HEK293 (cell line): ENCODE measurements at regions not wholly inside any gene's neighbourhood (a gene's known extent, or its start where the extent isn't known, plus 50 kb on each side); places are given as distances from the start of the nearest gene placed in this dataset.

ENCODE experiments used
- CTCF ChIA-PET: fragments of 350-600 bp; formaldehyde crosslinking; extraction: SDS; loops from one replicate; lab custom pipeline; 2021; ENCODE audit warnings: antibody characterized with exemption; lab: Yijun Ruan, JAX
- POLR2A ChIA-PET: fragments of 300-600 bp; formaldehyde crosslinking; extraction: SDS; loops from one replicate; lab custom pipeline; 2020; ENCODE audit warnings: antibody characterized with exemption, inconsistent platforms; lab: Yijun Ruan, JAX
- H3K27ac ChIP-seq: fragments of 200-500 bp; sonication (Bioruptor generic); 2 replicates; pipeline ENCODE4 v1.5.1; 2014; ENCODE audit warnings: low read depth, low read length, control low read depth, inconsistent platforms; ENCODE audit errors: extremely low read depth
- H3K36me3 ChIP-seq, 2 experiments: fragments of 200-500 bp in 1 of 2; sonication (Bioruptor generic) in 1 of 2; 1 replicate in 1 of 2; 2 replicates in 1 of 2; pipeline ENCODE4 v1.5.1; 2014 to 2017; ENCODE audit warnings: inconsistent platforms in 2 of 2, low read length in 2 of 2; ENCODE audit not compliant: control insufficient read depth in 2 of 2, insufficient read depth in 1 of 2
- H3K4me1 ChIP-seq: fragments of 200-500 bp; sonication (Bioruptor generic); 2 replicates; pipeline ENCODE4 v1.5.1; 2014; ENCODE audit warnings: mild to moderate bottlenecking, low read length, inconsistent platforms; ENCODE audit not compliant: control insufficient read depth, insufficient read depth
- H3K4me3 ChIP-seq: 2 replicates; pipeline ENCODE4 v1.5.1; 2011; ENCODE audit warnings: low read depth, mild to moderate bottlenecking, control low read depth, low read length, moderate library complexity
- H3K9me3 ChIP-seq: fragments of 200-500 bp; sonication (Bioruptor generic); 2 replicates; pipeline ENCODE4 v1.5.1; 2014; ENCODE audit warnings: low read depth, low read length, inconsistent platforms; ENCODE audit not compliant: control insufficient read depth, insufficient read depth
- FEZF1 ChIP-seq: fragments of 450-650 bp; formaldehyde crosslinking; IDR thresholded peaks from 2 replicates; pipeline ENCODE4 v1.5.1; 2016; ENCODE audit warnings: missing biosample characterization, missing genetic modification characterization
- SP3 ChIP-seq: fragments of 450-650 bp; formaldehyde crosslinking; IDR thresholded peaks from 2 replicates; pipeline ENCODE4 v1.5.1; 2016; ENCODE audit warnings: missing biosample characterization, missing genetic modification characterization
- ZNF19 ChIP-seq: fragments of 450-650 bp; formaldehyde crosslinking; IDR thresholded peaks from 2 replicates; pipeline ENCODE4; 2016; ENCODE audit warnings: missing biosample characterization, missing genetic modification characterization, low read depth
- ZNF266 ChIP-seq: fragments of 450-650 bp; formaldehyde crosslinking; IDR thresholded peaks from 2 replicates; pipeline ENCODE4 v1.5.1; 2016; ENCODE audit warnings: missing biosample characterization, missing genetic modification characterization, low read depth
- ZNF37A ChIP-seq: fragments of 450-650 bp; IDR thresholded peaks from 2 replicates; pipeline ENCODE4 v1.5.1; 2018; ENCODE audit warnings: missing biosample characterization, missing genetic modification characterization
- ZNF416 ChIP-seq: fragments of 450-650 bp; formaldehyde crosslinking; IDR thresholded peaks from 2 replicates; pipeline ENCODE4 v1.5.1; 2016; ENCODE audit warnings: missing biosample characterization, missing genetic modification characterization
- ZNF560 ChIP-seq: fragments of 450-650 bp; formaldehyde crosslinking; IDR thresholded peaks from 2 replicates; pipeline ENCODE4 v1.5.1; 2017; ENCODE audit warnings: missing biosample characterization, missing genetic modification characterization, borderline replicate concordance
- ZNF664 ChIP-seq: fragments of 450-650 bp; formaldehyde crosslinking; IDR thresholded peaks from 2 replicates; pipeline ENCODE4 v1.5.1; 2016; ENCODE audit warnings: missing biosample characterization, missing genetic modification characterization
- ZNF791 ChIP-seq: fragments of 450-650 bp; formaldehyde crosslinking; IDR thresholded peaks from 2 replicates; pipeline ENCODE4 v1.5.1; 2016; ENCODE audit warnings: missing biosample characterization, missing genetic modification characterization
- ZNF837 ChIP-seq: fragments of 450-650 bp; formaldehyde crosslinking; IDR thresholded peaks from 2 replicates; pipeline ENCODE4 v1.5.1; 2016; ENCODE audit warnings: missing biosample characterization, missing genetic modification characterization
- ZNF843 ChIP-seq: fragments of 450-650 bp; formaldehyde crosslinking; IDR thresholded peaks from 2 replicates; pipeline ENCODE4 v1.5.1; 2016; ENCODE audit warnings: missing biosample characterization, missing genetic modification characterization
- ZSCAN16 ChIP-seq: fragments of 450-650 bp; formaldehyde crosslinking; IDR thresholded peaks from 2 replicates; pipeline ENCODE4 v1.5.1; 2016; ENCODE audit warnings: missing biosample characterization, missing genetic modification characterization
- TF ChIP-seq, protein P1 (sequence below): fragments of 450-650 bp; formaldehyde crosslinking; IDR thresholded peaks from 2 replicates; pipeline ENCODE4 v1.5.1; 2017; ENCODE audit warnings: missing biosample characterization, missing genetic modification characterization
- TF ChIP-seq, protein P2 (sequence below): fragments of 450-650 bp; formaldehyde crosslinking; IDR thresholded peaks from 2 replicates; pipeline ENCODE4 v1.5.1; 2016; ENCODE audit warnings: missing biosample characterization, missing genetic modification characterization
- TF ChIP-seq, protein P3 (sequence below): fragments of 450-650 bp; formaldehyde crosslinking; IDR thresholded peaks from 2 replicates; pipeline ENCODE4 v1.5.1; 2016; ENCODE audit warnings: missing biosample characterization, missing genetic modification characterization, low read depth

DNA sequence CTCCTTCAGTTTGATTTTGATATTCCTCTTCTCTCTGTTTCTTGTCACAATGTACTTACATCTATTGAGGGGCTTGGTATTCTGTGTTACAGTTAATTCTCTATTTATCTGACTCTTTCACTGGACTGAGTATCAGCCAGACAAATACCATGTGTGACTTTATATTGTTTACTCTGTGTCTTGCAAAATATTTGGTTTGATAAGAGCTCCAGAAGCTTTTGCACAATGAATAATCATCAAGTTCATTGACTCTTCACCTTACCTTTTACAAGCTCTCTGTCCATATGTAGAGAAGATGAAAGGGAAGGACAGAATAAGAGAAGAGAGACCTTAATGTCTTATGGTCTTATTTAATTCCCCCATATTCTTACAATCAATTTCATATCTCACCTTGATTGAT is 877.7 kb upstream of the CDH8 start (continued):
- TF ChIP-seq SP3 (tag by site-specific recombination): no peak
- no peak for TF ChIP-seq ZNF843 (tag by site-specific recombination)

DNA sequence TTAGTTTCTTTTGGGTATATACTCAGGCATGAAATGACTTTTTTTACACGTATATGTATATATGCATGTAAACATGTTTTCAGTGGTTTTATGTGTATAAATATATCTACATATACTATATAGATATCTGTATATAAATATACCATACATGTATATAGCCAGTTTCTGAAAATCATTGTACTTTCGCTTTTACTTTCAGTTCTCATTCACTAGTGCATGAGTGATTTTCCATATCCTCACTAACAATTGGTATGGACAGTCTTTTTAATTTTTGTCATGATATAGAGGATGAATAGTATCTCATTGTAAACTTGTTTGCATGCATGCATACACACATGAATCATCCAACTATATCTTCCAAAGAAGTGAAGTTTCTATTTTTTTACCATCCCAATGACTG is 877.1 kb upstream of the CDH8 start:
- ChIA-PET CTCF (interaction anchor here (0.6 kb wide), 1 partner anchor 85 kb away, joined by 4 read pairs; no protein-coding TSS in a partner anchor), POLR2A (no interaction called here)
- no peaks in the 10 kb centered on the region for H3K9me3 ChIP-seq
- TF ChIP-seq ZNF664 (no peak), ZNF19 (tag by site-specific recombination) (no peak)
- no peaks in the 10 kb centered on the region for H3K36me3 ChIP-seq
- H3K27ac ChIP-seq: no peak overlapping the region
- no peak overlapping the region for H3K4me3 ChIP-seq
- H3K4me1 ChIP-seq: no peaks in the 10 kb centered on the region

GRCh38 chr16:62909597-62909996 is 873.4 kb upstream of the CDH8 start:
- POLR2A ChIA-PET: no interaction called here
- no peaks in the 10 kb centered on the region for H3K9me3 ChIP-seq
- TF ChIP-seq ZNF266 (tag by site-specific recombination) (no peak), ZNF791 (tag by site-specific recombination) (no peak)

DNA sequence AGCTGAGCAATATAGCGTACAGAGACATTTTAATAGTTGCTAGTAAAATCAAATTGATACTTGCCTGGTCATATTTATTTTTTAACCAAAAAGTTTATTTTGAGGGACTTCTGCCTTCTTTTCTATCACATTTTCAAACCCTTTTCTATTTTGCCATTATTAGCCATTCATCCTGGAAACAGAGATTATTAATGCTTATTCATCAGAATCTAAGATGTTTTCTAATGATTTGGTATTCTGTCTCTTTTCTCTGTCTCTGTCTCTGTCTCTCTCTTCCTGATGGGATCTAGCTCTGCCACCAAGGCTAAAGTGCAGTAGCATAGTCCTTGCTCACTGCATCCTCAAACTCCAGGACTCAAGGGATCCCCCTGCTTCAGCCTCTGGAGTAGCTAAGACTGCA is 871.3 kb upstream of the CDH8 start:
- ChIA-PET POLR2A (no interaction called here), CTCF (no interaction called here)
- Histone ChIP-seq H3K36me3 (no peaks in the 10 kb centered on the region), H3K9me3 (no peaks in the 10 kb centered on the region), H3K4me3 (no peak overlapping the region), H3K4me1 (no peaks in the 10 kb centered on the region), H3K27ac (no peak overlapping the region)
- TF ChIP-seq ZNF416 (tag by site-specific recombination) (no peak), ZSCAN16 (tag by site-specific recombination) (no peak), ZNF560 (no peak), ZNF837 (no peak), ZNF37A (tag by site-specific recombination) (no peak)
- TF ChIP-seq, protein P1, sequence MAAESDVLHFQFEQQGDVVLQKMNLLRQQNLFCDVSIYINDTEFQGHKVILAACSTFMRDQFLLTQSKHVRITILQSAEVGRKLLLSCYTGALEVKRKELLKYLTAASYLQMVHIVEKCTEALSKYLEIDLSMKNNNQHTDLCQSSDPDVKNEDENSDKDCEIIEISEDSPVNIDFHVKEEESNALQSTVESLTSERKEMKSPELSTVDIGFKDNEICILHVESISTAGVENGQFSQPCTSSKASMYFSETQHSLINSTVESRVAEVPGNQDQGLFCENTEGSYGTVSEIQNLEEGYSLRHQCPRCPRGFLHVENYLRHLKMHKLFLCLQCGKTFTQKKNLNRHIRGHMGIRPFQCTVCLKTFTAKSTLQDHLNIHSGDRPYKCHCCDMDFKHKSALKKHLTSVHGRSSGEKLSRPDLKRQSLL (tag by site-specific recombination): no peak
- TF ChIP-seq, protein P2, sequence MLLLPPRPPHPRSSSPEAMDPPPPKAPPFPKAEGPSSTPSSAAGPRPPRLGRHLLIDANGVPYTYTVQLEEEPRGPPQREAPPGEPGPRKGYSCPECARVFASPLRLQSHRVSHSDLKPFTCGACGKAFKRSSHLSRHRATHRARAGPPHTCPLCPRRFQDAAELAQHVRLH (tag by site-specific recombination): no peak
- TF ChIP-seq, protein P3, sequence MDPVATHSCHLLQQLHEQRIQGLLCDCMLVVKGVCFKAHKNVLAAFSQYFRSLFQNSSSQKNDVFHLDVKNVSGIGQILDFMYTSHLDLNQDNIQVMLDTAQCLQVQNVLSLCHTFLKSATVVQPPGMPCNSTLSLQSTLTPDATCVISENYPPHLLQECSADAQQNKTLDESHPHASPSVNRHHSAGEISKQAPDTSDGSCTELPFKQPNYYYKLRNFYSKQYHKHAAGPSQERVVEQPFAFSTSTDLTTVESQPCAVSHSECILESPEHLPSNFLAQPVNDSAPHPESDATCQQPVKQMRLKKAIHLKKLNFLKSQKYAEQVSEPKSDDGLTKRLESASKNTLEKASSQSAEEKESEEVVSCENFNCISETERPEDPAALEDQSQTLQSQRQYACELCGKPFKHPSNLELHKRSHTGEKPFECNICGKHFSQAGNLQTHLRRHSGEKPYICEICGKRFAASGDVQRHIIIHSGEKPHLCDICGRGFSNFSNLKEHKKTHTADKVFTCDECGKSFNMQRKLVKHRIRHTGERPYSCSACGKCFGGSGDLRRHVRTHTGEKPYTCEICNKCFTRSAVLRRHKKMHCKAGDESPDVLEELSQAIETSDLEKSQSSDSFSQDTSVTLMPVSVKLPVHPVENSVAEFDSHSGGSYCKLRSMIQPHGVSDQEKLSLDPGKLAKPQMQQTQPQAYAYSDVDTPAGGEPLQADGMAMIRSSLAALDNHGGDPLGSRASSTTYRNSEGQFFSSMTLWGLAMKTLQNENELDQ (tag by site-specific recombination): no peak

More at GRCh38 chr16:62909597-62909996, 873.4 kb upstream of the CDH8 start:
- Histone ChIP-seq H3K36me3 (no peaks in the 10 kb centered on the region), H3K27ac (no peak overlapping the region), H3K4me1 (no peaks in the 10 kb centered on the region), H3K4me3 (no peak overlapping the region)
- CTCF ChIA-PET: interaction anchor here (0.6 kb wide), 1 partner anchor 10 kb away, joined by 3 read pairs; no protein-coding TSS in a partner anchor

- ChIA-PET CTCF (no interaction called here), POLR2A (no interaction called here)
- no peak overlapping the region for H3K27ac ChIP-seq
- no peak overlapping the region for H3K4me3 ChIP-seq
- TF ChIP-seq FEZF1: no peak
- no peaks in the 10 kb centered on the region for H3K9me3 ChIP-seq
- no peaks in the 10 kb centered on the region for H3K36me3 ChIP-seq
- no peaks in the 10 kb centered on the region for H3K4me1 ChIP-seq
Observed at GRCh38 chr16:62903961-62904502, 867.8 kb upstream of the CDH8 start.
